Neural progenitor cell (in vitro differentiated cells): ENCODE measurements at regions not wholly inside any gene's neighbourhood (a gene's known extent, or its start where the extent isn't known, plus 50 kb on each side); places are given as distances from the start of the nearest gene placed in this dataset.

ENCODE experiments used
- EZH2 ChIP-seq: fragments of 200-600 bp; sonication (generic); IDR thresholded peaks from 2 replicates; pipeline ENCODE4 v1.6.1; 2017; ENCODE audit warnings: antibody characterized with exemption, mild to moderate bottlenecking, moderate library complexity
- TF ChIP-seq, protein P1 (sequence below): fragments of 200-600 bp; sonication (generic); IDR thresholded peaks from 2 replicates; pipeline ENCODE4 v1.5.1; 2017; ENCODE audit warnings: antibody characterized with exemption, mild to moderate bottlenecking

GRCh38 chr14:22149058-22149457 is 440.0 kb downstream of the DAD1 start:
- TF ChIP-seq, protein P1, sequence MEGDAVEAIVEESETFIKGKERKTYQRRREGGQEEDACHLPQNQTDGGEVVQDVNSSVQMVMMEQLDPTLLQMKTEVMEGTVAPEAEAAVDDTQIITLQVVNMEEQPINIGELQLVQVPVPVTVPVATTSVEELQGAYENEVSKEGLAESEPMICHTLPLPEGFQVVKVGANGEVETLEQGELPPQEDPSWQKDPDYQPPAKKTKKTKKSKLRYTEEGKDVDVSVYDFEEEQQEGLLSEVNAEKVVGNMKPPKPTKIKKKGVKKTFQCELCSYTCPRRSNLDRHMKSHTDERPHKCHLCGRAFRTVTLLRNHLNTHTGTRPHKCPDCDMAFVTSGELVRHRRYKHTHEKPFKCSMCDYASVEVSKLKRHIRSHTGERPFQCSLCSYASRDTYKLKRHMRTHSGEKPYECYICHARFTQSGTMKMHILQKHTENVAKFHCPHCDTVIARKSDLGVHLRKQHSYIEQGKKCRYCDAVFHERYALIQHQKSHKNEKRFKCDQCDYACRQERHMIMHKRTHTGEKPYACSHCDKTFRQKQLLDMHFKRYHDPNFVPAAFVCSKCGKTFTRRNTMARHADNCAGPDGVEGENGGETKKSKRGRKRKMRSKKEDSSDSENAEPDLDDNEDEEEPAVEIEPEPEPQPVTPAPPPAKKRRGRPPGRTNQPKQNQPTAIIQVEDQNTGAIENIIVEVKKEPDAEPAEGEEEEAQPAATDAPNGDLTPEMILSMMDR: no peak
- no peak for TF ChIP-seq EZH2
